Activated naive CD4-positive, alpha-beta T cell (primary cell): ENCODE measurements at regions not wholly inside any gene's neighbourhood (a gene's known extent, or its start where the extent isn't known, plus 50 kb on each side); places are given as distances from the start of the nearest gene placed in this dataset.

ENCODE experiments used
- DNase-seq, 4 experiments: peaks; one replicate each; lab custom pipeline; 2025; lab: John Stamatoyannopoulos, UW

DNA sequence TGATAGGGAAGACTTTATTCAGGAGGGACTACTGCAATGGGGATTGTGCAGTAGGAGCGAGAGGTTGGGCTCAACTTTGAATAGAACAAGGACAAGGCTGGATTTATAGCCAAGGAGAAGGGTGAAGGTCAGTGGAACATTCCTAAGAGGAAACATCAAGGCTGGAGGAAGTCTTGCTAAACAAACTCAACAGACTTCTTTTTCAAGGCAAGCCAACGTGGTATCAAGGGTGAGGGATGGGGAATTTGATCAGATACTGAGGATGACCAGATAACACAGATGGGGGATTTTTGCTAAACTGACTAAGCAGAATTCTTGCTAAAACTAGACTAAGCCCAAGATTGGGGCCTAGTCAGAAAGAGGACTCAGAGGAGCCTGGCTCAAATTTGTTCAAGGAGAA lies 107.3 kb downstream of the DUSP10 start:
- no peak for DNase-seq

- DNase-seq = no peak
Observed at GRCh38 chr1:221635305-221635704, 106.6 kb downstream of the DUSP10 start.

- no peak for DNase-seq
Observed at GRCh38 chr1:221636096-221636495, 105.8 kb downstream of the DUSP10 start.

DNA sequence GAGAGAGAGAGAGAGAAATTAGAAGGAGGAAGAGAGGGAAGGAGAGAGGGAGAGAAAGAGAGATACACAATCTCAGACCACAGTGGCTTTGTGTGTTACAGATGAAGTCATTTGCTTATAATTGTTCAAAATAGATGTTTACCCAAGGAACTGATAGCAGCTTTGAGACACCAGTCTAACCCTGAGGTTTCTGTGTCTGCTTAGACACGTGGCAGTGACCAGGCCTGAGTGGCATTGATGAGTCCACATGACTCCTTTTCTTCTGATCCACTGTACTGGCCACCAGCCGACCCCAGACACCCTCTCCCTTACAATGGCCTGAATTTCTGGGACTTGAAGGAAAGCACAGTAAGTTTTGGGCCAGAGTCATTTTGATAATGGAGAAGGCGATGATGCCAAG lies 104.9 kb downstream of the DUSP10 start:
- no peak for DNase-seq

GRCh38 chr1:221637641-221638041 lies 104.2 kb downstream of the DUSP10 start:
- DNase-seq = no peak

GRCh38 chr1:221638595-221638994 lies 103.3 kb downstream of the DUSP10 start:
- DNase-seq = no peak

GRCh38 chr1:221641811-221642210 lies 100.1 kb downstream of the DUSP10 start:
- no peak for DNase-seq

DNA sequence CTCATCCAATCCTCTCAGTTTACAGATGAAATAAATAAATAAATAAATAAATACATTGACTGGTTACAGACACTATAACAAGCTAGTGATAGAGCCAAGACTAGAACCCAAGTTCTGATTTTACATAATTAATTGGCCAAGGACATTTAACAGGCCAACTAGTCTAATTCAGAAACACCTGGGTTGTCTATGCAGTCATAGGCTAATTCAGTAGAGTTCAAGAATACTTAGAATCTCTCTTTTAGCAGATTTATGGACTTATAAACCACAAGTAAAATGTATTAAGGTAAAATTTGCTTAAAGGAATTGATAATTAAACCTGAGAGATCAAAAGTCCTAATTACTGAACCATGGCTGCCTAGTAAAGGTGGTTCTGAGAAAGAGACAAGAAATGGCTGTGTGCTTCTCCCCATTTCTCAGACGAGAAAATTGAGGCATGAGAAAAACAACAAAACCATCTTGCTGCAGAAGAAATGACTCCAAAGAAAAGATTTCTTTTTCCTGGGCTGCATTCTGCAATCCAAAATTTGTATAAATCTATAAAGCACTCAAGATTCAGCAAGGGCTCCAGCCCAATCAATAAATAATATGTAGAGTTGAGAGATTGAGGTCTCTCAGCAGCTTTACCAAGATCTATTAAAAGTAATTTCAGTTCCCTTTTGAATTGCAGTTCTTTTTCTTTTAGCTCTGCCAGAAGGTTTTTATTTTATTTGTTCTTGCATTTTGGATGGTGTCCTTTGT lies 98.3 kb downstream of the DUSP10 start:
- no peak for DNase-seq

DNA sequence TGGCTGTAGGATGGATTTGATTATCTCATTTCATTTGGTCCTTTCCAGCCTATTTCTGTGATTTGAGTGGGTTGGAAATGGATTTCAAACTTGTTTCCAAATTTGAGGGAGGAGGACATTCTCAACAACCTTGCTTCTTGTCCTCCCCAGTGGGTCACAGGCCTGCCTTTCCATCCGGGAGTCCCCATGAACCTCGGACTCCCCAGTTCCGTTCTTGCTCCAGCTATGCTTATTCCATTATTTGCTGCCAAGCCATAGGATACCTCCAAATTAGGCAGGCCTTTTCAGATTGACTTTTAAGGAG lies 97.8 kb downstream of the DUSP10 start:
- DNase-seq = no peak

GRCh38 chr1:221644663-221645258 lies 97.1 kb downstream of the DUSP10 start:
- no peak for DNase-seq

GRCh38 chr1:221648201-221648600 lies 93.7 kb downstream of the DUSP10 start:
- no peak for DNase-seq
